ENCODE measurements at regions not wholly inside any gene's neighbourhood (a gene's known extent, or its start where the extent isn't known, plus 50 kb on each side); places are given as distances from the start of the nearest gene placed in this dataset.
"Not testable (repeated sequence)": the region's sequence is repeated elsewhere in the genome, so short reads cannot be mapped to it uniquely, and the experiment has no call there.

DNA sequence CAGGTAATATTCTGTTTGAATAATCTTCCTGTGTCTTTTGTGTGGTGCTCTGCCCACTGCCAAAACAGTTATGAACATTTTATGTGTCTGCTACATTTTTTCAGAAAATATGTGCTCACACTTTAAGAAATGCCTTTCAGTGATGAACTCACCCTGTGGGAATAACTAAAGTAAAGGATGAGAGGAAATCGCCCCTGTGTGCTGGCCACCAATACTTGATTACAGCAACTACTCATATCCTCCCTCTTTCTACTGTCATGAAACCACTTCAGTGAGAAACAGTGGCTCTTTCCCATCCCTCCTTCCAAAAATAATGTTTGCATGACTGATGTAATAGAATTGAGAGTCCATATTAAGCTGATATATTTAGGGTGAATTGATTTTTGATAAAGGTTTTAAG is 900.9 kb downstream of the RAB28 start:
- no peak for DNase-seq (ENCODE audit: low read depth)

- DNase-seq (ENCODE audit: low read depth), result no peak
These were observed 903.4 kb downstream of the RAB28 start for GRCh38 chr4:12580787-12581186.

- no peak for DNase-seq (ENCODE audit: low read depth)
These were observed 905.0 kb downstream of the RAB28 start for GRCh38 chr4:12579172-12579571.

GRCh38 chr4:12576409-12576808 is 907.7 kb downstream of the RAB28 start:
- DNase-seq (ENCODE audit: low read depth), result no peak

- no peak for DNase-seq (ENCODE audit: low read depth)
These were observed 910.4 kb downstream of the RAB28 start for GRCh38 chr4:12573716-12574115.

- DNase-seq (ENCODE audit: low read depth), result no peak
These were observed 921.5 kb downstream of the RAB28 start for GRCh38 chr4:12562476-12563140.

GRCh38 chr4:12562021-12562420 is 922.1 kb downstream of the RAB28 start:
- no peak for DNase-seq (ENCODE audit: low read depth)

DNA sequence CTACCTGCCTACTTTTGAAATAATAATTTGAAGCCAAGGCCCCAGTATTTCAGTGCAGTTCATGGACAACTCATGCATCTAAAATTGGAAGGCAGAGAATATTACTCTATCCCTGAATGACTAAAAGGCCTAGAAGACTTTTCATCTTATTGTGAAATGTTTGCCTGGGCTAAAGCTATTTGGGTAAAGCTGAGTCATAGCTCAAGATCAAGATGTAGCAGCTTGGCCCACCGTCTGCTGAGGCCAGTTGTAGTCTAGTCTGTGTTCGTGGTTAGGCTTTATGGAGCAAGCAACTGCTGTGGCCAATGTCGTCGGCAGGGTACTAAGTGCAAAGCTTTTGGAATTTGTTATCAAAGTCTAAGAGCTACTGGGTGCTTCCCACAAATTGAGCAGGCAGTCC is 929.1 kb downstream of the RAB28 start:
- no peak for DNase-seq (ENCODE audit: low read depth)

DNA sequence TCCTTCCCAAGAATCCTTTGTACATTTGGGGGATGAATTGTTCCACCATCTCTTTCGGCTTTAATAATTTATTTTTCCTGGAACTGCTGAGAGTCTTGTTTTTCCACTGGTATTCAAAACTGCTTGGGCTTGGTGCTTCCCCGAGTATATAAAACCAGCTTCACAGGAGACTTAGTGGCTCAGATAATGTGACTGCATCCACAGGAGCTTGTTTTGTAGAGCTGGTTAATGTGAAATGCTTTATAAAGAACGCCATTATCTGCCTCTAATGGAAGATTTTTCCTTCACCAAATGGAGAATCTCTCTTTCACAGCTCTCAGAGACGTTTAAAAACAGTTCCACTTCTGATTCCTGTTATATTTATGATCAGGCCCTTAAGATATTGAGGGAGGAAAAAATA is 935.5 kb downstream of the RAB28 start:
- DNase-seq (ENCODE audit: low read depth), result no peak

DNA sequence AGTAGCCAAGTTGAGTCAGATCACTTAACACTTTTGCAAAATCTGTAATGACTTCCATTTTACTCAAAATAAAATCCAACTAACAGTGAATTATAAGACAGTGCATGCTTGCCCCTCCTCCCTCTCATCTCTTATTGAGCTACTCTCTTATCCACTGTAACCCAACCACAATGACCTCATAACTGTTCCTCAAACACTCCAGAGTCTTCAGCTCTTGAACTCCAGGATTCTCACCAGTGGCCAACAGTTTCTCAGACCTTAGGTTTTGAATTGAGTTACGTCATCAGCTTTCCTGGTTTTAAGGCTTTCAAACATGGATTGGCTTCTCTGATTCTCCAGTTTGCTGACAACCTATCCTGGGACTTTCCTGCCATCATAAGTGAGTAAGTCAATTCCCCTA is 938.3 kb downstream of the RAB28 start:
- DNase-seq (ENCODE audit: low read depth), result no peak

GRCh38 chr4:12538162-12538561 is 946.0 kb downstream of the RAB28 start:
- DNase-seq (ENCODE audit: low read depth), result no peak

GRCh38 chr4:12534684-12535083 is 949.5 kb downstream of the RAB28 start:
- no peak for DNase-seq (ENCODE audit: low read depth)

GRCh38 chr4:12519426-12519825 is 964.7 kb downstream of the RAB28 start:
- no peak for DNase-seq (ENCODE audit: low read depth)

DNA sequence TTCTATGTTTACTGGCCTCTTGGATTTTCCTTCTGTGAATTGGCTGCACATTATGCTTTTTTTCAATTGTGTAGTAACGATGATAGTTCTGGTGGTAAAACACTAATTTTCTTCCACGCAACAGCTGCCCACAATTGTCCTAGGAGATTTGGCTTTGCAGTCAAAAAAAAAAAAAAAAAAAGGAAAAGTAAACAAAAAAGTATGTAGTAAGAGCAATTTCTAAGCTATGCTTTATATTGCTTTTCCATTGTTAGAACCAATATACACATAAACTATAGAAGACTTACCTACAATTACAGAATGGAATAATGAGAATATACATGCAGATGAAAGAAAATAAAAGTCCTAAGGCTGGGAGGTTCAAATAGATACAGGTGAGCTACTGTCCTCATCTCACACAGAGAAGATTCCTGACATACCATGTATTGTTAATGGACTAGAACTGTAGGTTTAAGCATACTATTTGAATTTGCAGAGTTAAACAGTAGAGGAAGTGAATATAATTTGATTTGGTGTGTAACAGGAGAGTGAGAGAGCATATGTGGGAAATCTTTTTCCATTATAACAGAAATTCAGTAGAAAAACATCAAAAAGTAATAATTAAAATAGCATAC is 976.2 kb downstream of the RAB28 start:
- no peak for DNase-seq (ENCODE audit: low read depth)

DNA sequence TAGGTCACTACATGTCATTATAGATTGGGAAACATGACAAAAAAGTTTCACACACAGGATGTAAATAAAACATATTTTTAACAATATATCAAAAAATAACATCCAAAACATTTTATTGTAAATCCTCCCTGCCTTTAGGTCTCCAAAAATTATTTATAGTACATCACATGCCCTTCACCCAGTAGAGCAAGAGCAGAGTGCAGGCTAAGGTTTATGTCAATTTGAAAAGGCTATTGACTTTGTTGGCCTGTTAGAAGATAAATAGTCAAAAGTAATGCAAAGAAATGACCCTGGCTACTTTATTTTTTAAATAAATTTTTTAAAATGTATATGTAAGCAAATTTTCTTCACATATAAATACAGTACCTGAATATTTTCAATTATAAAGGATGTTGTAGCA is 983.7 kb downstream of the RAB28 start:
- no peak for DNase-seq (ENCODE audit: low read depth)

DNA sequence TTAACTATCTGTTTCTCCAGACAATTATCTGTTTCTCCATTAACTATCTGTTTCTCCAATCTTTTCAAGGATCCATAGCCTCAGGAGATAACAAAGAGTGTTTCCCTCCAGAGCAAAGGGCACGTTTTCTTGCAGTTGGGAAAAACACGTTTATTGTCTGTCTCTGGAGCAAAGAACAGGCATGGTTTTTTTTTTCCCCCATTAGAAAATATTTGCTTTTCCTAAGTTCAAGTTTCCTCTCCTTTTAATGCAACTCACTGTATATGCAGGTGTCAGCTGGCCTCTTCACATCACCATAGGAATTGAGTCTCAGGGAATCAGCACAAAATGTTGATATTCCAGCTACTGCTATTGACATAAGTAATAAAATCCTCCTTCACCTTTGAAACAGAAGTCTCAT is 984.4 kb downstream of the RAB28 start:
- no peak for DNase-seq (ENCODE audit: low read depth)

DNA sequence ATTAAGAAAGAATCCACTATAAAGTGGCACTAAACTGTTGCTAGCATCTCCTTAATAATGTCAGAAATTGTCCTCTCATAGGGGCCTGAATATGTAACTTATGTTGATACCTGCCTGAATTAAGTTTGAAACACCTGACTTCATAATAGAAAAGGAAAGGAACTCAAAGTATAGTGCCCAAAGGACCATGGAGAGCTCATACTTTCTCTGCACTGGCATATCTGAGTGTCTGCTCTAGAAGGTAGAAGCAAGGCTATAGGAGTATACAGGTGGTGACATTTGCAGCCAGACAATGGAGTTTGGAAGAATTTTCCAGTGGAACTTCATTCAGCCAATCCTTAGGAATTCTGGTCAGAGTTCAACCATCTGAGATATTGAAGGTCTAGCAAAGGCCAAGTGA is 988.9 kb downstream of the RAB28 start:
- no peak for DNase-seq (ENCODE audit: low read depth)

GRCh38 chr4:12492730-12493393 is 991.3 kb downstream of the RAB28 start:
- no peak for DNase-seq (ENCODE audit: low read depth)

DNA sequence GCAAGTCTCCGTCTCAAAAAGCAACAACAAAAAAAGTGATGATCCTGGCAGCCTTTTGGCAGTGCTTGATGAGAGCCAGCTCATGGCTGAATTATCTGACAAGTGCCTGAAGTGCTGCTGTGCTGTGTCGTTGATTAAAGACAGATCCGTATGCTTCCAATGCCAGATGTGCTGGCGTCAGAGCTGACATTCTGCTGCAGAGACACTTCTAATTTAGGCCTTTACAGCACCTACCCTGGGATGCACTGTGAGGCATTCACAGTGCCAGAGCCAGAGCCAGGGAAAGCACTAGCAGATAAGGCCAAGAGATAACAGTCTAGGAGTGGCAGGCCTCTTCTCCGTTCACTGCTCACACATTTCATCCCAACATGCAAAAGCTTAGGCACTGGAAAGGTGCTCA is 995.5 kb downstream of the RAB28 start:
- no peak for DNase-seq (ENCODE audit: low read depth)

- no peak for DNase-seq (ENCODE audit: low read depth)
These were observed 997.1 kb downstream of the RAB28 start for GRCh38 chr4:12487000-12487399.

GRCh38 chr4:12472087-12472486 is 1012.1 kb downstream of the RAB28 start:
- DNase-seq (ENCODE audit: low read depth), result no peak

DNA sequence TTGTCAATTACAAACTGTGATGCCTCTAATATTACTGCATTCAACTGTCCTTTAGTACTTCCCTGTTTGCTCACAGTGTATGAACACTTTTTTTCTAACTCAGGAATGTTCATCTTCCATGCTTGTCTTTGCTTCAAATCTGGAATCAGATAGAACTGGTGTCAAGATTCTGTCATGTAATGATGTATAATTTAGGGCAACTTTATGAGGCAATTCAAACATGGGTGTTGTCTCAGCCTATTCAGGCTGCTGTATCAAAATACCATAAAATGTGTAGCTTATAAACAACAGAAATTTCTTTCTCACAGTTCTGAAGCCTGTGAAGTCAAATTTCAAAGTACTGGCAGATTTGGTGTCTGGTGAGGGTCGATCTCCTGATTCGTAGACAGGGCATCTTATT is 1012.9 kb downstream of the RAB28 start:
- DNase-seq (ENCODE audit: low read depth), result no peak

GRCh38 chr4:12461576-12461975 is 1022.6 kb downstream of the RAB28 start:
- not testable (repeated sequence) for DNase-seq (ENCODE audit: low read depth)

All from RPMI7951 (cell line).